ENCODE measurements at regions not wholly inside any gene's neighbourhood (a gene's known extent, or its start where the extent isn't known, plus 50 kb on each side); places are given as distances from the start of the nearest gene placed in this dataset.

DNA sequence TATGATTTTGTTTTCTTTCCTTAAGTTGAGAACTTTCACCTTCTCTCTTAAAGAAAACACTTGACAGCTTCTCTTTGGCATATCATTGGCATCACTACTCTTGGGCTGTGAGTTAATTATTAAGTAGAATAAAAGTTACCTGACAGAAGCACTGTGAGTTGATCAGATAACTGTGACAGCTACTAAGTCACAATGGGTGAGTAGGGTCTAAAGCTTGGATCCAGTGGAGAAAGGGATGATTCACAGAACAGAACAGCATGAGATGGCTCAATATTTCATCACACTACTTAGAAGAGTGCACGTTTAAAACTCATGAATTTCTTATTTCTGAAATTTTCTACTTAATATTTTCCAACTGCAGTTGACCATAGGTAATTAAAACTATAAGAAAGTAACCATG, 268.5 kb upstream of the NMUR2 start:
- Histone ChIP-seq H3K4me2 (ENCODE audit: control insufficient read depth, extremely low read depth, insufficient read depth, low read depth, low read length) (no peak overlapping the region), H3K9me3 (ENCODE audit: control insufficient read depth, low read depth, low read length) (no peaks in the 10 kb centered on the region), H3K9ac (ENCODE audit: control insufficient read depth, extremely low read depth, insufficient read depth, low read length) (no peak overlapping the region), H3K9me1 (ENCODE audit: control insufficient read depth, extremely low read depth, insufficient read depth, low read length) (no peaks in the 10 kb centered on the region), H3K36me3 (ENCODE audit: control insufficient read depth in 2 of 2, extremely low read depth in 1 of 2, insufficient read depth in 2 of 2, low read length in 2 of 2) (no peaks in the 10 kb centered on the region), H3K27ac (ENCODE audit: control insufficient read depth, insufficient read depth, low read length) (no peak overlapping the region), H3K27me3 (ENCODE audit: control insufficient read depth, extremely low read depth, insufficient read depth, low read length) (no peaks in the 10 kb centered on the region), H2AFZ (ENCODE audit: control insufficient read depth, low read length) (no peak overlapping the region), H3K4me3 (ENCODE audit: control insufficient read depth in 2 of 3, extremely low read depth in 1 of 3, insufficient read depth in 2 of 3, low read depth in 1 of 3, low read length in 3 of 3) (no peak overlapping the region), H4K20me1 (ENCODE audit: control insufficient read depth, extremely low read depth, insufficient read depth, low read length) (no peaks in the 10 kb centered on the region), H3K79me2 (ENCODE audit: control insufficient read depth, insufficient read depth, low read length) (no peaks in the 10 kb centered on the region), H3K4me1 (ENCODE audit: control insufficient read depth, extremely low read depth, insufficient read depth, low read length) (no peaks in the 10 kb centered on the region)
- TF ChIP-seq, protein P1, sequence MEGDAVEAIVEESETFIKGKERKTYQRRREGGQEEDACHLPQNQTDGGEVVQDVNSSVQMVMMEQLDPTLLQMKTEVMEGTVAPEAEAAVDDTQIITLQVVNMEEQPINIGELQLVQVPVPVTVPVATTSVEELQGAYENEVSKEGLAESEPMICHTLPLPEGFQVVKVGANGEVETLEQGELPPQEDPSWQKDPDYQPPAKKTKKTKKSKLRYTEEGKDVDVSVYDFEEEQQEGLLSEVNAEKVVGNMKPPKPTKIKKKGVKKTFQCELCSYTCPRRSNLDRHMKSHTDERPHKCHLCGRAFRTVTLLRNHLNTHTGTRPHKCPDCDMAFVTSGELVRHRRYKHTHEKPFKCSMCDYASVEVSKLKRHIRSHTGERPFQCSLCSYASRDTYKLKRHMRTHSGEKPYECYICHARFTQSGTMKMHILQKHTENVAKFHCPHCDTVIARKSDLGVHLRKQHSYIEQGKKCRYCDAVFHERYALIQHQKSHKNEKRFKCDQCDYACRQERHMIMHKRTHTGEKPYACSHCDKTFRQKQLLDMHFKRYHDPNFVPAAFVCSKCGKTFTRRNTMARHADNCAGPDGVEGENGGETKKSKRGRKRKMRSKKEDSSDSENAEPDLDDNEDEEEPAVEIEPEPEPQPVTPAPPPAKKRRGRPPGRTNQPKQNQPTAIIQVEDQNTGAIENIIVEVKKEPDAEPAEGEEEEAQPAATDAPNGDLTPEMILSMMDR (optimal IDR thresholded peaks at IDR 0.05 in 1 of 3, IDR thresholded peaks at IDR 0.05 in 1 of 3, conservative IDR thresholded peaks at IDR 0.05 in 1 of 3; ENCODE audit: extremely low read depth in 1 of 3, insufficient read depth in 2 of 3, low read length in 3 of 3), result no peak
- no peak for TF ChIP-seq EZH2 (IDR thresholded peaks at IDR 0.05; ENCODE audit: low read length)
- no peak for DNase-seq (ENCODE audit: low read depth, low spot score)
- dilution Hi-C loops (cut with MboI; ENCODE audit: extremely low pct_ligation_motif_present, low sequenced_read_pairs), result no loop called here
- no peak for FAIRE-seq

- no peaks in the 10 kb centered on the region for H3K27me3 ChIP-seq (ENCODE audit: control insufficient read depth, extremely low read depth, insufficient read depth, low read length)
- dilution Hi-C loops (cut with MboI; ENCODE audit: extremely low pct_ligation_motif_present, low sequenced_read_pairs), result no loop called here
- H3K9me3 ChIP-seq (ENCODE audit: control insufficient read depth, low read depth, low read length), result no peaks in the 10 kb centered on the region
- no peaks in the 10 kb centered on the region for H3K36me3 ChIP-seq (ENCODE audit: control insufficient read depth in 2 of 2, extremely low read depth in 1 of 2, insufficient read depth in 2 of 2, low read length in 2 of 2)
- no peak overlapping the region for H3K4me3 ChIP-seq (ENCODE audit: control insufficient read depth in 2 of 3, extremely low read depth in 1 of 3, insufficient read depth in 2 of 3, low read depth in 1 of 3, low read length in 3 of 3)
- H2AFZ ChIP-seq (ENCODE audit: control insufficient read depth, low read length), result no peak overlapping the region
- no peaks in the 10 kb centered on the region for H3K79me2 ChIP-seq (ENCODE audit: control insufficient read depth, insufficient read depth, low read length)
- no peaks in the 10 kb centered on the region for H4K20me1 ChIP-seq (ENCODE audit: control insufficient read depth, extremely low read depth, insufficient read depth, low read length)
- FAIRE-seq (no peak), DNase-seq (ENCODE audit: low read depth, low spot score) (no peak)
- TF ChIP-seq EZH2 (IDR thresholded peaks at IDR 0.05; ENCODE audit: low read length), result no peak
- TF ChIP-seq, protein P1 (optimal IDR thresholded peaks at IDR 0.05 in 1 of 3, IDR thresholded peaks at IDR 0.05 in 1 of 3, conservative IDR thresholded peaks at IDR 0.05 in 1 of 3; ENCODE audit: extremely low read depth in 1 of 3, insufficient read depth in 2 of 3, low read length in 3 of 3), result no peak
- H3K9me1 ChIP-seq (ENCODE audit: control insufficient read depth, extremely low read depth, insufficient read depth, low read length), result no peaks in the 10 kb centered on the region
- no peak overlapping the region for H3K27ac ChIP-seq (ENCODE audit: control insufficient read depth, insufficient read depth, low read length)
- H3K9ac ChIP-seq (ENCODE audit: control insufficient read depth, extremely low read depth, insufficient read depth, low read length), result no peak overlapping the region
- no peaks in the 10 kb centered on the region for H3K4me1 ChIP-seq (ENCODE audit: control insufficient read depth, extremely low read depth, insufficient read depth, low read length)
- no peak overlapping the region for H3K4me2 ChIP-seq (ENCODE audit: control insufficient read depth, extremely low read depth, insufficient read depth, low read depth, low read length)
These were observed 269.3 kb upstream of the NMUR2 start for GRCh38 chr5:152674403-152674802.
